ENCODE measurements at regions not wholly inside any gene's neighbourhood (a gene's known extent, or its start where the extent isn't known, plus 50 kb on each side); places are given as distances from the start of the nearest gene placed in this dataset.

DNA sequence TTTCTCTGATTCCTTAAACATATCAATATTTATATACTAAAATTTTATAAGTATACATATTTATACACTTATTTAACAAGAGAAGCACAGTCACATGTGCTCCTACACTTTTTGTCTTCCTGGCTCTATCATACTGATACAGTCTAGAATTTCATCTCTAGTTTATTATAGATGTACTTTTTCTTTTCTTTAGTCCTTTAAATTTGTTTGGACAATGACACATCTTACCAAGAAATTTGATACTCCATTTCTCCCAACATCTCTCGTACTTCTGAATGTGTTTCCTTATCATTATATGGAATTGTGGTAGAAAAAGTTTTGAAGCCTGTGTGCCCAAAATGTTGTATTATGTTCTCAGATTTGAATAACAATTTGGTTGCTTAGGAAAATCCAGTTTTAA lies 104.6 kb downstream of the DMRT2 start:
- TF ChIP-seq CEBPB (IDR thresholded peaks at IDR 0.05) = no peak
- no peak for TF ChIP-seq CREB1 (IDR thresholded peaks at IDR 0.05; ENCODE audit: low read depth)
- no peak for TF ChIP-seq TAF1 (IDR thresholded peaks at IDR 0.05; ENCODE audit: low read depth)

DNA sequence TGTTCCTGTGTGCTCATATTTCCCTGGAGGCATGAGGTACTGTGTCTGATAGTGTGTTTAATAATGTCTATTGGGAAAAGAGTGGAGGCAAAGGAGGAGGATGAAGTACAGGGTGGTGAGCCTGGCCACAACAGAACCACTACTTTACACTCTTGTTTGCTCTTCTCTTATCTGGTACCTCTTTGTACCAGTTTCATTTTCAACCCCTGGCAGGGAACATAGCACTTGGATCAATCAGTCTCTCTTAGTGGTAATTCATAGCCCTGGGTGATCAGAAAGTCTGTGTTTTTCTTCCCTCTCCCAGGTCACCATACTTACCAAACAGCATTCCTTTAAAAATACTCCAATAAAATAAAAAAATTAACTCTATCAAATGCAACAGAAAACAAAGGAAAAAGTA lies 105.4 kb downstream of the DMRT2 start:
- TF ChIP-seq ZBTB7A (IDR thresholded peaks at IDR 0.05; ENCODE audit: low read depth) (no peak), TCF12 (IDR thresholded peaks at IDR 0.05; ENCODE audit: low read depth) (no peak), TEAD4 (IDR thresholded peaks at IDR 0.05) (no peak), CREB1 (IDR thresholded peaks at IDR 0.05; ENCODE audit: low read depth) (no peak), FOXM1 (IDR thresholded peaks at IDR 0.05; ENCODE audit: borderline replicate concordance, low read depth) (no peak), USF1 (IDR thresholded peaks at IDR 0.05) (no peak), EGR1 (IDR thresholded peaks at IDR 0.05) (no peak), YY1 (IDR thresholded peaks at IDR 0.05; ENCODE audit: low read depth) (no peak), RAD21 (IDR thresholded peaks at IDR 0.05; ENCODE audit: low read depth) (no peak)
- TF ChIP-seq, protein P1, sequence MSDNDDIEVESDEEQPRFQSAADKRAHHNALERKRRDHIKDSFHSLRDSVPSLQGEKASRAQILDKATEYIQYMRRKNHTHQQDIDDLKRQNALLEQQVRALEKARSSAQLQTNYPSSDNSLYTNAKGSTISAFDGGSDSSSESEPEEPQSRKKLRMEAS (IDR thresholded peaks at IDR 0.05) = no peak
- TF ChIP-seq, protein P2, sequence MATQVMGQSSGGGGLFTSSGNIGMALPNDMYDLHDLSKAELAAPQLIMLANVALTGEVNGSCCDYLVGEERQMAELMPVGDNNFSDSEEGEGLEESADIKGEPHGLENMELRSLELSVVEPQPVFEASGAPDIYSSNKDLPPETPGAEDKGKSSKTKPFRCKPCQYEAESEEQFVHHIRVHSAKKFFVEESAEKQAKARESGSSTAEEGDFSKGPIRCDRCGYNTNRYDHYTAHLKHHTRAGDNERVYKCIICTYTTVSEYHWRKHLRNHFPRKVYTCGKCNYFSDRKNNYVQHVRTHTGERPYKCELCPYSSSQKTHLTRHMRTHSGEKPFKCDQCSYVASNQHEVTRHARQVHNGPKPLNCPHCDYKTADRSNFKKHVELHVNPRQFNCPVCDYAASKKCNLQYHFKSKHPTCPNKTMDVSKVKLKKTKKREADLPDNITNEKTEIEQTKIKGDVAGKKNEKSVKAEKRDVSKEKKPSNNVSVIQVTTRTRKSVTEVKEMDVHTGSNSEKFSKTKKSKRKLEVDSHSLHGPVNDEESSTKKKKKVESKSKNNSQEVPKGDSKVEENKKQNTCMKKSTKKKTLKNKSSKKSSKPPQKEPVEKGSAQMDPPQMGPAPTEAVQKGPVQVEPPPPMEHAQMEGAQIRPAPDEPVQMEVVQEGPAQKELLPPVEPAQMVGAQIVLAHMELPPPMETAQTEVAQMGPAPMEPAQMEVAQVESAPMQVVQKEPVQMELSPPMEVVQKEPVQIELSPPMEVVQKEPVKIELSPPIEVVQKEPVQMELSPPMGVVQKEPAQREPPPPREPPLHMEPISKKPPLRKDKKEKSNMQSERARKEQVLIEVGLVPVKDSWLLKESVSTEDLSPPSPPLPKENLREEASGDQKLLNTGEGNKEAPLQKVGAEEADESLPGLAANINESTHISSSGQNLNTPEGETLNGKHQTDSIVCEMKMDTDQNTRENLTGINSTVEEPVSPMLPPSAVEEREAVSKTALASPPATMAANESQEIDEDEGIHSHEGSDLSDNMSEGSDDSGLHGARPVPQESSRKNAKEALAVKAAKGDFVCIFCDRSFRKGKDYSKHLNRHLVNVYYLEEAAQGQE (IDR thresholded peaks at IDR 0.05; ENCODE audit: low read depth) = no peak

DNA sequence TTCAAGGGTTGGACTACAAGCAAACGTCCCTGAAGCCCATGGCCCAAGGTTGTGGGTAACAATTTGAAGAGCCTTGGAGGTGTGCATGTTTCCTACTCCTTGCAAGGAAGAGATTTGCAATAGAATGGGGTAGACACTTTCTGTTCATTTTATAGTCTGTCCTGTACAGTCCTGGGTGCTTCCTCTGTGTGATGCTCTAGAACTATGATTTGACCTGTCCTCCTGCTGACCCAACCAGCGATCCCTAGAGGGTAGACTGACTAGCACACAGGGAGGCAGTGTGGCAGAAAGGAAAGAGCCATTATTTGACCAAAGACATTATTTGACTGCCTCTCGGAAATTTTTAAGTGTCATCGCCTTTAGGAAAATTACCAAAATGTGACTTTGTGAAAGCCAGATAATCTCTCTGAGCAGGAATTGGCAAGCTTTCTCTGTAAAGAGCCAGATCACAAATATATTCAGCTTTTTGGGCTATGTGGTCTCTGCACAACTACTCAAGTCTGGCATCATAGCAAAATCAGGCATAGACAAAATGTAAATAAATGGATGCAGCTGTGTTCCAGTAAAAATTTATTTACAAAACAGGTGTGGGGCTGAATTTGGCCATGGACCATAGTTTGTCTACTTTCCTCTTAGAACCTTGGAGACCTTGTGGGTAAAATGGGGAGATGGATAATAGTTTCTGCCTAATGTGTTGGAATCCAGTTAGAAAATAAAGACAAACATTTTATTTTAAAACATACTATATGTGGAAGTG lies 106.8 kb downstream of the DMRT2 start:
- TF ChIP-seq TCF12 (IDR thresholded peaks at IDR 0.05; ENCODE audit: low read depth) (no peak), ZBTB7A (IDR thresholded peaks at IDR 0.05; ENCODE audit: low read depth) (no peak), YY1 (IDR thresholded peaks at IDR 0.05; ENCODE audit: low read depth) (no peak), EP300 (IDR thresholded peaks at IDR 0.05; ENCODE audit: borderline replicate concordance) (no peak), EGR1 (IDR thresholded peaks at IDR 0.05) (no peak), CEBPB (IDR thresholded peaks at IDR 0.05) (no peak), CREB1 (IDR thresholded peaks at IDR 0.05; ENCODE audit: low read depth) (no peak), NFIC (IDR thresholded peaks at IDR 0.05) (no peak), TAF1 (IDR thresholded peaks at IDR 0.05; ENCODE audit: low read depth) (no peak), TEAD4 (IDR thresholded peaks at IDR 0.05) (no peak), USF1 (IDR thresholded peaks at IDR 0.05) (no peak)
- TF ChIP-seq, protein P2 (IDR thresholded peaks at IDR 0.05; ENCODE audit: low read depth) = no peak

DNA sequence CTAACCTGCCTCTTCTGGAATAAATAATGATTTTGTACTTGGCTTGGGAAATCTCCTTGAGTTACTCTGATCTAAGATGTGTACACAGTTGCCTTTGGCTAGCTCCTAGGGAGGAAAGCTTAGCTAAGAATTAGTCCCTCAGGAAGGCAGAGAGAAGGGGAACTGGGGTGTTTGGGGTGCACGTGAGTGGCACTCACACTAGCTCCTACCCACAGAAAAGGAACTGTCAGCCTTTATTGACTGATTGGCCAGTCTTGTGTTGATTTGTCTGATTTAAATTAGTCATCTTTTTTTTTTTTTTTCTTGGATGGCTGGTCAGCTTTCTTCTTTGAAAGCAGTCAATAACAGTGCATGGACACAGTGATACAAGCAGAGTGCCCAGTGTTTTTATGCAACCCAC lies 107.7 kb downstream of the DMRT2 start:
- TF ChIP-seq RAD21 (IDR thresholded peaks at IDR 0.05; ENCODE audit: low read depth) (no peak), CREB1 (IDR thresholded peaks at IDR 0.05; ENCODE audit: low read depth) (no peak), NFIC (IDR thresholded peaks at IDR 0.05) (no peak), EP300 (IDR thresholded peaks at IDR 0.05; ENCODE audit: borderline replicate concordance) (no peak), USF1 (IDR thresholded peaks at IDR 0.05) (no peak), FOXM1 (IDR thresholded peaks at IDR 0.05; ENCODE audit: borderline replicate concordance, low read depth) (no peak), TAF1 (IDR thresholded peaks at IDR 0.05; ENCODE audit: low read depth) (no peak), YY1 (IDR thresholded peaks at IDR 0.05; ENCODE audit: low read depth) (no peak), TCF12 (IDR thresholded peaks at IDR 0.05; ENCODE audit: low read depth) (no peak), CEBPB (IDR thresholded peaks at IDR 0.05) (no peak), TEAD4 (IDR thresholded peaks at IDR 0.05) (no peak), EGR1 (IDR thresholded peaks at IDR 0.05) (no peak), ZBTB7A (IDR thresholded peaks at IDR 0.05; ENCODE audit: low read depth) (no peak)
- TF ChIP-seq, protein P2 (IDR thresholded peaks at IDR 0.05; ENCODE audit: low read depth) = no peak
- TF ChIP-seq, protein P1 (IDR thresholded peaks at IDR 0.05) = no peak
